KMS-11 (cell line): ENCODE measurements at regions not wholly inside any gene's neighbourhood (a gene's known extent, or its start where the extent isn't known, plus 50 kb on each side); places are given as distances from the start of the nearest gene placed in this dataset.
"Not testable (repeated sequence)": the region's sequence is repeated elsewhere in the genome, so short reads cannot be mapped to it uniquely, and the experiment has no call there.

ENCODE experiments used
- H2AFZ ChIP-seq: fragments of 200-600 bp; sonication (generic); 2 replicates; pipeline ENCODE4 v1.6.1; 2016; ENCODE audit warnings: antibody characterized with exemption, mixed run types, low read depth
- H3K27ac ChIP-seq: fragments of 200-600 bp; sonication (generic); 2 replicates; pipeline ENCODE4 v1.6.1; 2016; ENCODE audit warnings: mild to moderate bottlenecking, mixed run types
- H3K27me3 ChIP-seq: fragments of 200-600 bp; sonication (generic); 2 replicates; pipeline ENCODE4 v1.6.1; 2017; ENCODE audit warnings: mild to moderate bottlenecking, low read depth, mixed run types, moderate library complexity; ENCODE audit not compliant: insufficient read depth
- H3K36me3 ChIP-seq: fragments of 200-600 bp; sonication (generic); 2 replicates; pipeline ENCODE4 v1.6.1; 2017; ENCODE audit warnings: mild to moderate bottlenecking, mixed run types; ENCODE audit not compliant: insufficient read depth
- H3K4me1 ChIP-seq: fragments of 200-600 bp; sonication (generic); 2 replicates; pipeline ENCODE4 v1.6.1; 2016; ENCODE audit warnings: mild to moderate bottlenecking, low read depth, mixed run types; ENCODE audit not compliant: poor library complexity, severe bottlenecking
- H3K4me2 ChIP-seq: fragments of 200-600 bp; sonication (generic); 2 replicates; pipeline ENCODE4 v1.7.0; 2016; ENCODE audit warnings: mild to moderate bottlenecking, mixed run types
- H3K4me3 ChIP-seq: fragments of 200-600 bp; sonication (generic); IDR thresholded peaks from 2 replicates; pipeline ENCODE4 v1.6.1; 2017; ENCODE audit warnings: low read depth, low read length, mixed read lengths; ENCODE audit not compliant: insufficient read depth
- H3K79me2 ChIP-seq: fragments of 200-600 bp; sonication (generic); 2 replicates; pipeline ENCODE4 v1.6.1; 2016; ENCODE audit warnings: low read depth, mixed run types; ENCODE audit not compliant: insufficient read depth
- H3K9ac ChIP-seq: fragments of 200-600 bp; sonication (generic); 2 replicates; pipeline ENCODE4 v1.6.1; 2016; ENCODE audit warnings: mild to moderate bottlenecking, mixed run types
- H4K20me1 ChIP-seq: fragments of 200-600 bp; sonication (generic); 2 replicates; pipeline ENCODE4 v1.6.1; 2016; ENCODE audit warnings: mild to moderate bottlenecking, mixed run types; ENCODE audit not compliant: insufficient read depth
- TF ChIP-seq, protein P1 (sequence below): fragments of 200-600 bp; sonication (generic); conservative IDR thresholded peaks from 2 replicates; pipeline ENCODE4 v1.6.1; 2017; ENCODE audit warnings: low read depth, mild to moderate bottlenecking, antibody characterized with exemption, low read length, moderate library complexity, mixed read lengths

DNA sequence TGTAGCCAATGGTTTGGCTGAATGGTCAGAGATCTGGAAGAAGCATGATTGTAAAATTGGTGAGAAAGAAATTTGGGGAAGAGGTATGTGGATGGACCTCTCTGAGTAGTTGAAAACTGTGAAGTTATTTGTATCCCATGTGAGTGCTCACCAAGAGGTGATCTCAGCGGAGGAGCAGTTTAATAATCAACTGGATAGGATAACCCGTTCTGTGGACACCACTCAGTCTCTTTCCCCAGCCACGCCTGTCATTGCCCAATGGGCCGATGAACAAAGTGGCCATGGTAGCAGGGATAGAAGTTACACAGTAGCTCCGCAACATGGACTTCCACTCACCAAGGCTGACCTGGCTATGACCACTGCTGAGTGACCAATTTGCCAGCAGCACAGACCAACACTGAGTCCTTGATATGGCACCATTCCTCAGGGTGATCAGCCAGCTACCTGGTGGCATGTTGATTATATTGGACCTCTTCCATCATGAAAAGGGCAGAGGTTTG, 257.4 kb upstream of the ATXN7L3B start:
- Histone ChIP-seq H3K4me3 (no peak overlapping the region), H3K79me2 (no peaks in the 10 kb centered on the region), H3K9ac (no peak overlapping the region), H3K27me3 (no peaks in the 10 kb centered on the region), H3K27ac (no peak overlapping the region), H3K36me3 (no peaks in the 10 kb centered on the region), H3K4me1 (no peaks in the 10 kb centered on the region), H4K20me1 (no peaks in the 10 kb centered on the region), H2AFZ (no peak overlapping the region), H3K4me2 (no peak overlapping the region)
- TF ChIP-seq, protein P1, sequence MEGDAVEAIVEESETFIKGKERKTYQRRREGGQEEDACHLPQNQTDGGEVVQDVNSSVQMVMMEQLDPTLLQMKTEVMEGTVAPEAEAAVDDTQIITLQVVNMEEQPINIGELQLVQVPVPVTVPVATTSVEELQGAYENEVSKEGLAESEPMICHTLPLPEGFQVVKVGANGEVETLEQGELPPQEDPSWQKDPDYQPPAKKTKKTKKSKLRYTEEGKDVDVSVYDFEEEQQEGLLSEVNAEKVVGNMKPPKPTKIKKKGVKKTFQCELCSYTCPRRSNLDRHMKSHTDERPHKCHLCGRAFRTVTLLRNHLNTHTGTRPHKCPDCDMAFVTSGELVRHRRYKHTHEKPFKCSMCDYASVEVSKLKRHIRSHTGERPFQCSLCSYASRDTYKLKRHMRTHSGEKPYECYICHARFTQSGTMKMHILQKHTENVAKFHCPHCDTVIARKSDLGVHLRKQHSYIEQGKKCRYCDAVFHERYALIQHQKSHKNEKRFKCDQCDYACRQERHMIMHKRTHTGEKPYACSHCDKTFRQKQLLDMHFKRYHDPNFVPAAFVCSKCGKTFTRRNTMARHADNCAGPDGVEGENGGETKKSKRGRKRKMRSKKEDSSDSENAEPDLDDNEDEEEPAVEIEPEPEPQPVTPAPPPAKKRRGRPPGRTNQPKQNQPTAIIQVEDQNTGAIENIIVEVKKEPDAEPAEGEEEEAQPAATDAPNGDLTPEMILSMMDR, result no peak

- H3K4me1 ChIP-seq, H4K20me1 ChIP-seq, H3K79me2 ChIP-seq, H3K27ac ChIP-seq, H3K9ac ChIP-seq, H3K27me3 ChIP-seq, H3K4me2 ChIP-seq, H3K36me3 ChIP-seq, H3K4me3 ChIP-seq, H2AFZ ChIP-seq: not testable (repeated sequence)
Observed at GRCh38 chr12:74281401-74282180, 256.0 kb upstream of the ATXN7L3B start.

- H3K79me2 ChIP-seq, result no peaks in the 10 kb centered on the region
- H2AFZ ChIP-seq, result no peak overlapping the region
- no peaks in the 10 kb centered on the region for H3K36me3 ChIP-seq
- no peaks in the 10 kb centered on the region for H3K27me3 ChIP-seq
- no peak overlapping the region for H3K27ac ChIP-seq
- H3K4me3 ChIP-seq, result no peak overlapping the region
- no peak overlapping the region for H3K4me2 ChIP-seq
- TF ChIP-seq, protein P1, result no peak
- H3K9ac ChIP-seq, result no peak overlapping the region
- no peaks in the 10 kb centered on the region for H3K4me1 ChIP-seq
- H4K20me1 ChIP-seq, result no peaks in the 10 kb centered on the region
Observed at GRCh38 chr12:74283646-74284045, 254.0 kb upstream of the ATXN7L3B start.

GRCh38 chr12:74285773-74286172, 251.9 kb upstream of the ATXN7L3B start:
- Histone ChIP-seq H3K9ac (no peak overlapping the region), H3K27ac (no peak overlapping the region), H3K4me3 (no peak overlapping the region), H2AFZ (no peak overlapping the region), H3K79me2 (no peaks in the 10 kb centered on the region), H4K20me1 (no peaks in the 10 kb centered on the region), H3K36me3 (no peaks in the 10 kb centered on the region), H3K4me1 (no peaks in the 10 kb centered on the region), H3K27me3 (no peaks in the 10 kb centered on the region), H3K4me2 (no peak overlapping the region)
- TF ChIP-seq, protein P1, result no peak

DNA sequence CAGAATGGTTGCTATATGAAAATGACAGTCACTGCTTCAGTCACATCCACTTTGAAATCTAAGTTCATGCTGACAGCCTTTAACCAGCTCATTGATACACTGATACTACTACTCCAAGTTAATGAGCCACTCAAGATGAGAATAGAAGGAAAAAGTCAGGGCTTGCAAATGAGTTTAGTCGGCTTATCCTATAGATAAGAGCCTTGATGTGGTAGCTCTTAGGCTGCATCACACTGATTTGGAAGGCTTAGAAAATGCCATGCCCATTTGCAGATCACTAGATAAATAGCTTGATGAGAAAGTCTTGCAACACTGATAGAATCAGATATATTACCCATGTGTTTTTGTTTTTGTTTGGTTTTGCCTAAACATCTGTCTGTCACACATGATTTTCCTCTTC, 251.4 kb upstream of the ATXN7L3B start:
- H4K20me1 ChIP-seq, result no peaks in the 10 kb centered on the region
- no peak overlapping the region for H3K4me2 ChIP-seq
- H3K9ac ChIP-seq, result no peak overlapping the region
- H3K36me3 ChIP-seq, result no peaks in the 10 kb centered on the region
- H3K4me3 ChIP-seq, result no peak overlapping the region
- no peak overlapping the region for H2AFZ ChIP-seq
- no peak overlapping the region for H3K27ac ChIP-seq
- no peaks in the 10 kb centered on the region for H3K27me3 ChIP-seq
- H3K4me1 ChIP-seq, result no peaks in the 10 kb centered on the region
- TF ChIP-seq, protein P1, result no peak
- H3K79me2 ChIP-seq, result no peaks in the 10 kb centered on the region
